Common myeloid progenitor, CD34-positive (primary cell): ENCODE measurements at regions not wholly inside any gene's neighbourhood (a gene's known extent, or its start where the extent isn't known, plus 50 kb on each side); places are given as distances from the start of the nearest gene placed in this dataset.

Source experiments
- CTCF ChIA-PET: fragments of 350-600 bp; sonication (Branson Sonifier 250); formaldehyde crosslinking; loops from one replicate; lab custom pipeline; 2021; ENCODE audit warnings: antibody characterized with exemption; lab: Charles Lee
- POLR2A ChIA-PET: fragments of 350-600 bp; sonication (Branson Sonifier 250); formaldehyde crosslinking; loops from one replicate; lab custom pipeline; 2021; ENCODE audit warnings: antibody characterized with exemption; lab: Charles Lee
- DNase-seq, 3 donors: peaks; one replicate each; pipeline versions ENCODE4 v3.0.0 to v3.0.0-alpha.2; 2013
- H3K27ac ChIP-seq, 2 experiments: 1 replicate in 1 of 2; 2 replicates in 1 of 2; pipeline ENCODE4 v1.7.0; 2013; ENCODE audit warnings: inconsistent platforms in 2 of 2, low read length in 2 of 2, mild to moderate bottlenecking in 2 of 2, low read depth in 1 of 2, moderate library complexity in 1 of 2; ENCODE audit not compliant: severe bottlenecking in 2 of 2, insufficient read depth in 1 of 2, poor library complexity in 1 of 2
- H3K27me3 ChIP-seq, 5 experiments: replicated peaks in 2 of 5; 1 replicate in 3 of 5; 2 replicates in 2 of 5; pipeline versions ENCODE4 v1.6.1 to v1.7.0; 2013; ENCODE audit warnings: low read length in 4 of 5, mild to moderate bottlenecking in 2 of 5, moderate library complexity in 2 of 5, inconsistent platforms in 1 of 5; ENCODE audit not compliant: insufficient read depth in 5 of 5, control insufficient read depth in 4 of 5
- H3K36me3 ChIP-seq, 4 experiments: 1 replicate in 2 of 4; 2 replicates in 2 of 4; pipeline versions ENCODE4 v1.6.1 to v1.7.0; 2013; ENCODE audit warnings: low read length in 3 of 4, control low read depth in 1 of 4, mild to moderate bottlenecking in 1 of 4; ENCODE audit not compliant: control insufficient read depth in 4 of 4, insufficient read depth in 4 of 4
- H3K4me1 ChIP-seq, 4 experiments: 1 replicate in 3 of 4; 2 replicates in 1 of 4; pipeline versions ENCODE4 v1.6.1 to v1.7.1; 2013; ENCODE audit warnings: low read length in 3 of 4, mild to moderate bottlenecking in 3 of 4, control low read depth in 1 of 4, inconsistent platforms in 1 of 4, moderate library complexity in 1 of 4; ENCODE audit not compliant: control insufficient read depth in 4 of 4, insufficient read depth in 4 of 4; ENCODE audit errors: control extremely low read depth in 1 of 4
- H3K4me3 ChIP-seq, 7 experiments: 1 replicate in 4 of 7; 2 replicates in 3 of 7; pipeline versions ENCODE4 v1.5.1 to v1.7.0; 2013; ENCODE audit warnings: mild to moderate bottlenecking in 7 of 7, low read length in 6 of 7, moderate library complexity in 6 of 7, inconsistent platforms in 2 of 7, low read depth in 2 of 7, control low read depth in 1 of 7; ENCODE audit not compliant: insufficient read depth in 4 of 7, control insufficient read depth in 1 of 7; ENCODE audit errors: extremely low read depth in 1 of 7
- H3K9me3 ChIP-seq, 5 experiments: 1 replicate in 4 of 5; 2 replicates in 1 of 5; pipeline versions ENCODE4 v1.6.1 to v1.7.1; 2013; ENCODE audit warnings: low read length in 4 of 5, mild to moderate bottlenecking in 2 of 5, inconsistent platforms in 1 of 5, low read depth in 1 of 5, moderate library complexity in 1 of 5; ENCODE audit not compliant: control insufficient read depth in 4 of 5, insufficient read depth in 2 of 5; ENCODE audit errors: control extremely low read depth in 1 of 5
- whole genome bisulfite sequencing: methylation state at CpG from one replicate; pipeline ENCODE4 v1.1.5; 2013; ENCODE audit not compliant: insufficient coverage; 5-methylcytosine and 5-hydroxymethylcytosine counted together

DNA sequence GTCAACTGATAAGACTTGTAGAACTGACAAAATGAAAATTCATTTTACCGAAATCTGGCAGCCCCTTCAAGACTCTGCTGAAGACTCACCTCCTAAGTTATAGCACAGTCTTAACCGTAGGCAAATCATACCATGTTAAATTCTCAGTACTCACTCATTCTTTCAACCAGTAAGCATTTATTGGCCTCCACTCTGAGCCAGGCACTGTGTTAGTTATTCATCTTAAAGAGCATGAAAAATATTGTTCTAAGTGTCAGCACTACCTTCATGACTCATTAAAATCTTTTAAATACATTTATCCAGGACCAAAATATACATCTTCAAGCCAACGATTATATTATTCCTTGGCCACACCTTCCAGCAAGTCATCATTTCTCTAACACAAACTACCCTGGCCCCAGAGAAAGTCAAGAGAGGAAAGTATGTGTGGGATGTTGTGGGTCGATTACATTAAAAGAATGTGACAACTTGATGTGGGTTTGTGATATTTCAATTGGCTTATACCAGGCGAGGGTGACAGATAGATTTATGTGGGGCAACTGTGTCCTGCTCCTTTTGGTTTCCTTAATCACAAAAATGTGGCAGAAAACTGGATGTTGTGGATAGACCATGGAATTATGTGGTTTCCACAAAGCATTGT is 55.0 kb downstream of the TMEM30B start:
- CTCF ChIA-PET = no interaction called here
- no peaks in the 10 kb centered on the region for H3K9me3 ChIP-seq
- H3K4me1 ChIP-seq = no peaks in the 10 kb centered on the region
- H3K27me3 ChIP-seq = peaks cover 0 to 24% (median 10%) of the 10 kb centered on the region in 5 experiments
- no peak overlapping the region for H3K27ac ChIP-seq
- WGBS = 51% methylated on average over 4 of the region's 5 CpGs
- POLR2A ChIA-PET = no interaction called here
- DNase-seq = no peak
- no peaks in the 10 kb centered on the region for H3K36me3 ChIP-seq
- H3K4me3 ChIP-seq = no peak overlapping the region

DNA sequence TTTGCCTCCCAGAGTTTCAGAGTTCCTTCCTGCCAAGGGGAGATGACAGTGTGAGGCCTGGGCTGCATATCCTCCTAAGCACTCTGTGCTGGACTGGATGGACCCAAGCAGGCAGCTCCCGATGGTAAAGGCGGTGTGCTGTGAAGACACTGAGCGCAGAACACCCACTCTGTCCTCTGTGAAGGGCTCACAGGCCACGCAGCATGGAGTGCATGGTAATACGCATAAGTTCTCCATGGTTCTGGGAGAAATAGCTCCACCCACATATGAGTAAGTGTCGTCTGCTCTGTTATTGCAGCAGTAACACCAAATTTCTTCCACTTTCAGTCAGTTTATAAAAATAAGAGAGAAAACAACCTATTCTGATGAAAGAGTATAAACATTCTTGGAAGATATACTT is 55.8 kb downstream of the TMEM30B start:
- peaks cover 0 to 25% (median 10%) of the 10 kb centered on the region in 5 experiments for H3K27me3 ChIP-seq
- H3K9me3 ChIP-seq = no peaks in the 10 kb centered on the region
- H3K4me3 ChIP-seq = no peak overlapping the region
- 100% methylated on average over 5 of the region's 6 CpGs for WGBS
- DNase-seq = no peak
- H3K36me3 ChIP-seq = no peaks in the 10 kb centered on the region
- ChIA-PET CTCF (no interaction called here), POLR2A (no interaction called here)
- H3K27ac ChIP-seq = no peak overlapping the region
- no peaks in the 10 kb centered on the region for H3K4me1 ChIP-seq

DNA sequence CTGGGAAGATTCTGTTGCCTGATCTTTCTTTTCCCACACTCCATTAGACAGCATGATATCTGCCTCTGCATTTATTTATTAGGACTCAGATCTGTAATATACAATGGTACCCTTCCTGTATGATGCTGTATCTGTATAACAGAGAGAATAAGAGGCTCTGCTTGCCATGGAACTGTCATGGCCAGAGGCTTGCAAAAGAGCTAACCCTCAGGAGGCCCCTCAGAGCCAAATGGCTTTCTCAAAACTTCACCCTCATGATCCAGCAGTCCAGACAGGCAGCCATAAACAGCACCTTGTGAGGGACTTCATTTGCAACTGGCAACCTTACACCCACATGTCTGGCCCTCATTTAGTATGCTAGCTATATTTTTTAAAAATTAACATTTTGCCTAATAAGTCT is 57.6 kb downstream of the TMEM30B start:
- ChIA-PET POLR2A (no interaction called here), CTCF (no interaction called here)
- Histone ChIP-seq H3K4me3 (no peak overlapping the region), H3K27ac (no peak overlapping the region), H3K4me1 (no peaks in the 10 kb centered on the region), H3K27me3 (peaks cover 0 to 33% (median 13%) of the 10 kb centered on the region in 5 experiments), H3K9me3 (no peaks in the 10 kb centered on the region), H3K36me3 (no peaks in the 10 kb centered on the region)
- DNase-seq = no peak

DNA sequence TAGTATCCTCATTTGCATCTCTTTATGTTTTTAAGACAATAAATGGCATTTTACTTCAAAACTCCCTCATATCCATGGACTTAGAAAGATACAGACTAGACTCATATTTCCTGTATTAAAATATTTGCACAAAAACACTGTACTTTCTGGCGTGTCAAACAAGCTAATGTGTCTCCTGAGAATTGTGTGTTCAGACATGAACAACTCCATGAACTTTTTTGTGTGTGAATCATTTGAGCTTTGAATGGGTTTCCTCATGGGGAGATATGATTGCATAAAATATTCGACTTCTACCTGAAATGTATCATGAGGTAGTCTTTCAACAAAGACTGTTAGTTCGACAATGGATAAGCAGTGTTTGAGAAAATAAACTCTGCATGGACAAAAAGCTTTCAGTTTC is 58.8 kb downstream of the TMEM30B start:
- Histone ChIP-seq H3K4me3 (no peak overlapping the region), H3K4me1 (no peaks in the 10 kb centered on the region), H3K36me3 (no peaks in the 10 kb centered on the region), H3K27ac (no peak overlapping the region), H3K9me3 (no peaks in the 10 kb centered on the region), H3K27me3 (peaks cover 0 to 33% (median 12%) of the 10 kb centered on the region in 5 experiments)
- ChIA-PET POLR2A (no interaction called here), CTCF (interaction anchor here (1.0 kb wide), 1 partner anchor 35 kb away, joined by 3 read pairs; no protein-coding TSS in a partner anchor)
- no peak for DNase-seq
- WGBS = 86% methylated on average over 2 of the region's 3 CpGs

- H3K9me3 ChIP-seq = no peaks in the 10 kb centered on the region
- peaks cover 0 to 33% (median 12%) of the 10 kb centered on the region in 5 experiments for H3K27me3 ChIP-seq
- no peaks in the 10 kb centered on the region for H3K4me1 ChIP-seq
- POLR2A ChIA-PET = no interaction called here
- CTCF ChIA-PET = interaction anchor here (1.0 kb wide), 1 partner anchor 34 kb away, joined by 3 read pairs; no protein-coding TSS in a partner anchor
- H3K4me3 ChIP-seq = no peak overlapping the region
- no peak overlapping the region for H3K27ac ChIP-seq
- no peak for DNase-seq
- 36% methylated on average over 2 of the region's 3 CpGs for WGBS
- no peaks in the 10 kb centered on the region for H3K36me3 ChIP-seq
Observed at GRCh38 chr14:61221906-61222305, 59.2 kb downstream of the TMEM30B start.

- H3K4me1 ChIP-seq = no peaks in the 10 kb centered on the region
- H3K27me3 ChIP-seq = peaks cover 0 to 33% (median 15%) of the 10 kb centered on the region in 5 experiments
- no peaks in the 10 kb centered on the region for H3K9me3 ChIP-seq
- H3K4me3 ChIP-seq = no peak overlapping the region
- DNase-seq = no peak
- WGBS = 100% methylated on average over 2 of the region's 3 CpGs
- CTCF ChIA-PET = no interaction called here
- POLR2A ChIA-PET = no interaction called here
- H3K36me3 ChIP-seq = no peaks in the 10 kb centered on the region
- no peak overlapping the region for H3K27ac ChIP-seq
Observed at GRCh38 chr14:61219673-61220072, 61.5 kb downstream of the TMEM30B start.

DNA sequence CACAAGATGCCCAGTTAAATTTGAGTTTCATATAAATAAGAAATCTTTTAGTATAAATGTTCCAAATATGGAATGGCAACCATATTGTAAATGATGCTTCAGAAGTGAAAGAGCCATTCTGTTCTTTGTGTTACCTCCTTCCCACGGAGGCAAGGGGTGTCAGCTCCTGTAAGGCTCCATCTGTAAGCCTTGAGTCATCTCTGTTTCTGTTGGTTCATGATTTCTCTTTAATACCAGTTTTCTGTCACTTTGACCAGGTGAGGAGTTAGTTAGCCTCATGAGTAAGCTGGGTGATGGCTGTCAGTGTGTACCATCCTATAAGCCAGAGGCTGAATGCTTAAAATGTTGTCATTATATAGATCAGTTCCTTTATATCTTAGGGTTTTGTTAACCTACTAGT is 61.9 kb downstream of the TMEM30B start:
- Histone ChIP-seq H3K27ac (no peak overlapping the region), H3K4me3 (no peak overlapping the region), H3K4me1 (no peaks in the 10 kb centered on the region), H3K9me3 (no peaks in the 10 kb centered on the region), H3K36me3 (no peaks in the 10 kb centered on the region), H3K27me3 (peaks cover 0 to 29% (median 15%) of the 10 kb centered on the region in 5 experiments)
- 100% methylated on average over 1 of the region's 1 CpG for WGBS
- DNase-seq = no peak
- ChIA-PET POLR2A (no interaction called here), CTCF (no interaction called here)
